HFFc6 (cell line): ENCODE measurements at regions not wholly inside any gene's neighbourhood (a gene's known extent, or its start where the extent isn't known, plus 50 kb on each side); places are given as distances from the start of the nearest gene placed in this dataset.

Experiments
- DNase-seq: peaks from one replicate; pipeline ENCODE4 v3.0.0-alpha.2; 2018
- H3K27ac Mint-ChIP-seq: 2 replicates; pipeline ENCODE4 v1.8.0; 2020; ENCODE audit warnings: mild to moderate bottlenecking, mixed read lengths
- H3K27me3 Mint-ChIP-seq: 2 replicates; pipeline ENCODE4 v1.8.0; 2021; ENCODE audit warnings: mild to moderate bottlenecking, moderate library complexity, mixed read lengths; ENCODE audit not compliant: insufficient read depth
- H3K36me3 Mint-ChIP-seq: 2 replicates; pipeline ENCODE4 v1.8.0; 2021; ENCODE audit warnings: low read depth, mixed read lengths
- H3K4me1 Mint-ChIP-seq: 2 replicates; pipeline ENCODE4 v1.8.0; 2020; ENCODE audit warnings: low read depth, mixed read lengths
- H3K4me3 Mint-ChIP-seq: 2 replicates; pipeline ENCODE4 v1.8.0; 2020; ENCODE audit warnings: mild to moderate bottlenecking, moderate library complexity, mixed read lengths
- H3K9me3 Mint-ChIP-seq: 2 replicates; pipeline ENCODE4 v1.8.0; 2020; ENCODE audit warnings: mild to moderate bottlenecking, mixed read lengths
- CTCF ChIP-seq: fragments of 200-600 bp; sonication (generic); IDR thresholded peaks from 2 replicates; pipeline ENCODE4 v1.5.0; 2021; ENCODE audit warnings: antibody characterized with exemption, mild to moderate bottlenecking

- no peak for TF ChIP-seq CTCF
- Mint-ChIP-seq H3K4me1 (peaks cover 24% of the 10 kb centered on the region), H3K9me3 (no peaks in the 10 kb centered on the region), H3K36me3 (no peaks in the 10 kb centered on the region), H3K27me3 (no peaks in the 10 kb centered on the region), H3K27ac (no peak overlapping the region), H3K4me3 (no peak overlapping the region)
- no peak for DNase-seq
Observed at GRCh38 chr2:220847006-220847405, 725.1 kb downstream of the EPHA4 start.

GRCh38 chr2:220847589-220847988 lies 724.5 kb downstream of the EPHA4 start:
- peak overlapping the region; percentile 13 for H3K4me3 Mint-ChIP-seq
- peak; percentile 97 for DNase-seq
- no peak for TF ChIP-seq CTCF
- H3K27me3 Mint-ChIP-seq, result no peaks in the 10 kb centered on the region
- H3K27ac Mint-ChIP-seq, result peak overlapping the region; percentile 4
- peaks cover 24% of the 10 kb centered on the region for H3K4me1 Mint-ChIP-seq
- no peaks in the 10 kb centered on the region for H3K36me3 Mint-ChIP-seq
- no peaks in the 10 kb centered on the region for H3K9me3 Mint-ChIP-seq

- TF ChIP-seq CTCF, result no peak
- Mint-ChIP-seq H3K4me1 (peaks cover 24% of the 10 kb centered on the region), H3K27me3 (no peaks in the 10 kb centered on the region), H3K9me3 (no peaks in the 10 kb centered on the region; the same call in 1 of the 2 replicates), H3K36me3 (no peaks in the 10 kb centered on the region), H3K4me3 (no peak overlapping the region), H3K27ac (no peak overlapping the region)
- DNase-seq, result no peak
Observed at GRCh38 chr2:220849433-220849832, 722.7 kb downstream of the EPHA4 start.

- Mint-ChIP-seq H3K27ac (no peak overlapping the region), H3K27me3 (no peaks in the 10 kb centered on the region), H3K4me1 (peaks cover 24% of the 10 kb centered on the region), H3K9me3 (no peaks in the 10 kb centered on the region; the same call in 1 of the 2 replicates), H3K36me3 (no peaks in the 10 kb centered on the region), H3K4me3 (no peak overlapping the region)
- no peak for DNase-seq
- TF ChIP-seq CTCF, result no peak
Observed at GRCh38 chr2:220850116-220850515, 722.0 kb downstream of the EPHA4 start.

- no peak for DNase-seq
- Mint-ChIP-seq H3K36me3 (no peaks in the 10 kb centered on the region), H3K4me3 (no peak overlapping the region), H3K27ac (no peak overlapping the region), H3K9me3 (no peaks in the 10 kb centered on the region; the same call in 1 of the 2 replicates), H3K4me1 (peaks cover 5% of the 10 kb centered on the region), H3K27me3 (no peaks in the 10 kb centered on the region)
- no peak for TF ChIP-seq CTCF
Observed at GRCh38 chr2:220855296-220855695, 716.8 kb downstream of the EPHA4 start.

- no peak for DNase-seq
- no peaks in the 10 kb centered on the region; the same call in 1 of the 2 replicates for H3K9me3 Mint-ChIP-seq
- no peak overlapping the region for H3K4me3 Mint-ChIP-seq
- no peaks in the 10 kb centered on the region for H3K36me3 Mint-ChIP-seq
- peaks cover 5% of the 10 kb centered on the region for H3K4me1 Mint-ChIP-seq
- no peaks in the 10 kb centered on the region for H3K27me3 Mint-ChIP-seq
- TF ChIP-seq CTCF, result no peak
- H3K27ac Mint-ChIP-seq, result no peak overlapping the region
Observed at GRCh38 chr2:220856486-220856885, 715.6 kb downstream of the EPHA4 start.
